Activated naive CD4-positive, alpha-beta T cell treated with anti-CD3 and anti-CD28 coated beads, Interleukin-2, amount 50 U/mL, for 24 hours (primary cell): ENCODE measurements at regions not wholly inside any gene's neighbourhood (a gene's known extent, or its start where the extent isn't known, plus 50 kb on each side); places are given as distances from the start of the nearest gene placed in this dataset.
"Not testable (repeated sequence)": the region's sequence is repeated elsewhere in the genome, so short reads cannot be mapped to it uniquely, and the experiment has no call there.

Experiments
- H3K27ac Mint-ChIP-seq: one replicate; pipeline ENCODE4 v1.8.0; 2021; ENCODE audit warnings: mild to moderate bottlenecking, mixed read lengths
- H3K27me3 Mint-ChIP-seq: one replicate; pipeline ENCODE4 v1.8.0; 2021; ENCODE audit warnings: mixed read lengths
- H3K36me3 Mint-ChIP-seq: one replicate; pipeline ENCODE4 v1.8.0; 2021; ENCODE audit warnings: mixed read lengths
- H3K4me1 Mint-ChIP-seq: one replicate; pipeline ENCODE4 v1.8.0; 2021; ENCODE audit warnings: mixed read lengths
- H3K4me3 Mint-ChIP-seq: one replicate; pipeline ENCODE4 v1.8.0; 2021; ENCODE audit warnings: mild to moderate bottlenecking, mixed read lengths
- H3K9me3 Mint-ChIP-seq: one replicate; pipeline ENCODE4 v1.8.0; 2021; ENCODE audit warnings: mixed read lengths

- not testable (repeated sequence) for H3K9me3 Mint-ChIP-seq, H3K27me3 Mint-ChIP-seq, H3K36me3 Mint-ChIP-seq, H3K27ac Mint-ChIP-seq, H3K4me3 Mint-ChIP-seq, H3K4me1 Mint-ChIP-seq
These were observed 454.3 kb upstream of the SLITRK6 start for GRCh38 chr13:86253497-86253896.

DNA sequence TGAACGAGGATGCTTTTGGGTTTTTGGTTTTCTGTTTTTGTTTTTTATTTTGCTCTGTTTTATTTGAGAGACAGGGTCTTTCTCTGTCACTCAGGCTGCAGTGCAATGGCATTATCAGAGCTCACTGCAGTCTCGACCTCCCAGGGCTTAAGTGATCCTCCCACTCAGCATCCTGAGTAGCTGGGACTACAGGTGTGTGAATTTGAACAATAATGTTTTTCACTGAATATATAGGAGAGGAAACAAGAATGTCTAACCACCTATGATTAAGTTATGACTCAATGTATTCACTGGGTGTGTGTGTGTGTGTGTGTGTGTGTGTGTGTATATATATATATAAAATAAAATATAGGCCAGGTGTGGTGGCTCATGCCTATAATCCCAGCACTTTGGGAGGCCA lies 456.6 kb upstream of the SLITRK6 start:
- H3K27me3 Mint-ChIP-seq, H3K27ac Mint-ChIP-seq, H3K9me3 Mint-ChIP-seq, H3K36me3 Mint-ChIP-seq, H3K4me3 Mint-ChIP-seq, H3K4me1 Mint-ChIP-seq: not testable (repeated sequence)

DNA sequence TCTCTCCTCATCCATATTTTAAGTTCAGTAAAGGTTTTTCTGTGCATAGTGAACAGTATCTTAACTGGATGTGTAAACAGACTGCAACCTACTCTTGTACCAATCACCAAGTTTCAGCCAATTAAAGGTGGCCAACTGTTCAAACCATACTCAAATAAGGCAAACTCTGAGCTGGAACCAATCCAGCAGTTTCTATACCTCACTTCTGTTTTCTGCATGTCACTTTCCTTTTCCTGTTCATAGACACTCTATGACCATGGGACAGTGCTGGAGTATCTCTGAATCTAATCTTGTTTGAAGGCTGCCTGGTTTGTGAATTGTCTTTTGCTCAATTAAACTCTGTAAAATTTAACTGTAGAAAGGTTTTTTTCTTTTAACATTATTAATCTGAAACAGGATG lies 470.3 kb upstream of the SLITRK6 start:
- Mint-ChIP-seq H3K4me3 (no peak overlapping the region), H3K27ac (no peak overlapping the region), H3K27me3 (no peaks in the 10 kb centered on the region), H3K4me1 (no peaks in the 10 kb centered on the region), H3K36me3 (no peaks in the 10 kb centered on the region), H3K9me3 (no peaks in the 10 kb centered on the region)

GRCh38 chr13:86282442-86282841 lies 483.2 kb upstream of the SLITRK6 start:
- H3K27ac Mint-ChIP-seq = no peak overlapping the region
- H3K4me3 Mint-ChIP-seq = no peak overlapping the region
- no peaks in the 10 kb centered on the region for H3K27me3 Mint-ChIP-seq
- peaks cover 3% of the 10 kb centered on the region for H3K9me3 Mint-ChIP-seq
- no peaks in the 10 kb centered on the region for H3K36me3 Mint-ChIP-seq
- H3K4me1 Mint-ChIP-seq = no peaks in the 10 kb centered on the region

GRCh38 chr13:86283031-86283430 lies 483.8 kb upstream of the SLITRK6 start:
- no peaks in the 10 kb centered on the region for H3K27me3 Mint-ChIP-seq
- no peak overlapping the region for H3K4me3 Mint-ChIP-seq
- H3K9me3 Mint-ChIP-seq = no peaks in the 10 kb centered on the region
- no peaks in the 10 kb centered on the region for H3K36me3 Mint-ChIP-seq
- H3K27ac Mint-ChIP-seq = no peak overlapping the region
- no peaks in the 10 kb centered on the region for H3K4me1 Mint-ChIP-seq

DNA sequence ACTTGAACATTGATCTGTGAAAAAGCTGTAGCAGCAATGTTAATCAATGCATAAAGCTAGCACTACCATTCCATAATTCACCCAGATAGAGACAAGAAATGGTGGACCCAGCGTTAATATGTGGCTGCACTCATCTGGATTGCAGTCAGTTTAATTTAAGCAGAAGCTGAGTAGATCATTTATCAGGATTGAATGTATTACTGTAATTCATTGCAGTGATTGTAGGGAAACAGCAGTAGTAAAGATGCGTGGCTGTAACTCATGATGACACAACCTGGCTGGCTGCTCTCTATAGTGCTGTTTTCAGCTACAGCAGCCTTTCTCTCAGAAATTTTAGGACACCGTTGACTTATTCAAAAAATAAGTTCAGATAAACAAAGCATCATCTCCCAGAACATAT lies 499.5 kb upstream of the SLITRK6 start:
- H3K27me3 Mint-ChIP-seq = no peaks in the 10 kb centered on the region
- no peak overlapping the region for H3K4me3 Mint-ChIP-seq
- no peak overlapping the region for H3K27ac Mint-ChIP-seq
- H3K36me3 Mint-ChIP-seq = no peaks in the 10 kb centered on the region
- peaks cover 10% of the 10 kb centered on the region for H3K9me3 Mint-ChIP-seq
- H3K4me1 Mint-ChIP-seq = no peaks in the 10 kb centered on the region

DNA sequence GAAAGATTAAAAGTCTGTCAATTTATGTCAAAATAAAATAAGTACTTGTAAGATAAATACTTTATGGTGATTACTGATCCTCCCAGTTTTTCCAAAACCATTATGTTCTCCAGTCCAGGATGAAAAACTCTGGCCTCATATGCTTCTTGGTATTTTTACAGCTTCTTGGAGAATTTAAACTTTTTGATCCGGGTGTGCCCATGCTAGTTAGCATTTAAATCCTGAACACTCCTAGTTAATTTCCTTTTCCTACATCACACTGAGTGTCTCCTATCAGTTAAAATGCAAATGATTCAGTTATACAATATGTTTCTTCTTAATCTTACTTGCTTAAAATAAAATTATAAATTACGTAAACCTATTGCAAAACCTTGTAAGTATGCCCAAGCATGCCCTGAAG lies 499.9 kb upstream of the SLITRK6 start:
- Mint-ChIP-seq H3K4me1 (no peaks in the 10 kb centered on the region), H3K4me3 (no peak overlapping the region), H3K27me3 (no peaks in the 10 kb centered on the region), H3K27ac (no peak overlapping the region), H3K9me3 (peaks cover 10% of the 10 kb centered on the region), H3K36me3 (no peaks in the 10 kb centered on the region)

DNA sequence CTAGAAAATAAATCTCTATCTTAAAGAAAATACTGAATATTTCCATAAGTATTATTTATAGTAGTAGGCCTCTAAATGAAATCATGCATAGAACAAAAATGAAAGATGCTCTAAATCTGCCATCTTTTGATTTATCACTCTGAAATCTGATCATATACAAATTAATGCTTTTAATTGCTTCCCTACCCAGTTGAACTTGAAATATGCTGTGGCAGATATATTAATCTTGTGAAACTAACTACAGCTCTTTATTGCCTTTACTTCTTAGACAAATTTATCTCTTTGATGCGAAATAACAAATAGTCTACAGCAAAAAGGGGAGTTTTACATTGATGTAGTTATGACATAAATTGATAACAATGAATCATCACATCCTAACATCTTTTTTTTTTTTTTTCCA lies 510.7 kb upstream of the SLITRK6 start:
- no peak overlapping the region for H3K4me3 Mint-ChIP-seq
- H3K27ac Mint-ChIP-seq = no peak overlapping the region
- no peaks in the 10 kb centered on the region for H3K9me3 Mint-ChIP-seq
- H3K27me3 Mint-ChIP-seq = no peaks in the 10 kb centered on the region
- no peaks in the 10 kb centered on the region for H3K4me1 Mint-ChIP-seq
- H3K36me3 Mint-ChIP-seq = no peaks in the 10 kb centered on the region

DNA sequence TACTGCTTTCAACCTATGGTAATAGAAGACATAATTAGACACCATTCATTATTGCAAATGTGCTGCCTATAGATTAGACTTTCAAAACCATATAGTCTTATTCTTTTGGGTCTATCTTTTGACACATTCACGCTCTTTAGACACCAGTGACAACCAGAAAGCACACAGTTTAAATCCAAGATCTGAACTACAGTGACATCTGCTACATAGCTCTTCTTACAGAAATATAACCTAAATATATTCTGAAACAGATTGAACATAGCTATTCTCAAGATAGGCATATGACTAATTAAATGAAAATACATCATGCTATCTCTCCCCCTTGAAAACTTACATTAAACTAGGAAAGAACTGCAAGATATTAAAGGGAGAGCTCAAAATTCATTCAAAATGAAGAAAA lies 514.2 kb upstream of the SLITRK6 start:
- no peak overlapping the region for H3K27ac Mint-ChIP-seq
- no peak overlapping the region for H3K4me3 Mint-ChIP-seq
- H3K4me1 Mint-ChIP-seq = no peaks in the 10 kb centered on the region
- H3K9me3 Mint-ChIP-seq = no peaks in the 10 kb centered on the region
- no peaks in the 10 kb centered on the region for H3K36me3 Mint-ChIP-seq
- no peaks in the 10 kb centered on the region for H3K27me3 Mint-ChIP-seq

GRCh38 chr13:86318450-86318849 lies 519.2 kb upstream of the SLITRK6 start:
- H3K27me3 Mint-ChIP-seq = no peaks in the 10 kb centered on the region
- H3K36me3 Mint-ChIP-seq = no peaks in the 10 kb centered on the region
- H3K4me3 Mint-ChIP-seq = no peak overlapping the region
- H3K9me3 Mint-ChIP-seq = no peaks in the 10 kb centered on the region
- H3K4me1 Mint-ChIP-seq = no peaks in the 10 kb centered on the region
- no peak overlapping the region for H3K27ac Mint-ChIP-seq

DNA sequence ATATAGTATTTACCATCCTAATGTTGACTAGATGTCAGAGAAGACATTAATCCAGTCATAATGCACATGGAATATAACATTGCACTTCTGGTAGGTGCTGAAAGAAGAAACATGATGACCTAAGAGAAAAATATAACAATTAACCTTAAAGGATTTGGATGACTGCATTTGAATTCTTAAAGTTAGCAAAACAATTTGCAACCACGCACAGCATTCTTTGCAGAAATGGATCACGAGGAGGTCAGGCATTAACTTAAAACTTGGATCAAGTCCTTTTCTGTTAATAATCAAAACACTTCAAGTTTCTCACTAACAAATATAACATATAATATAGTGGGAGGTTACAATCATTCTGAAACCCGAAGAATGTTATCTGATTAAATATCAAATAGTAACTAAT lies 525.0 kb upstream of the SLITRK6 start:
- no peaks in the 10 kb centered on the region for H3K4me1 Mint-ChIP-seq
- H3K9me3 Mint-ChIP-seq = peaks cover 10% of the 10 kb centered on the region
- no peaks in the 10 kb centered on the region for H3K27me3 Mint-ChIP-seq
- no peak overlapping the region for H3K27ac Mint-ChIP-seq
- no peak overlapping the region for H3K4me3 Mint-ChIP-seq
- H3K36me3 Mint-ChIP-seq = no peaks in the 10 kb centered on the region

- H3K27me3 Mint-ChIP-seq = no peaks in the 10 kb centered on the region
- no peaks in the 10 kb centered on the region for H3K4me1 Mint-ChIP-seq
- no peak overlapping the region for H3K4me3 Mint-ChIP-seq
- no peaks in the 10 kb centered on the region for H3K36me3 Mint-ChIP-seq
- no peak overlapping the region for H3K27ac Mint-ChIP-seq
- H3K9me3 Mint-ChIP-seq = no peaks in the 10 kb centered on the region
These were observed 556.1 kb upstream of the SLITRK6 start for GRCh38 chr13:86355301-86355700.

DNA sequence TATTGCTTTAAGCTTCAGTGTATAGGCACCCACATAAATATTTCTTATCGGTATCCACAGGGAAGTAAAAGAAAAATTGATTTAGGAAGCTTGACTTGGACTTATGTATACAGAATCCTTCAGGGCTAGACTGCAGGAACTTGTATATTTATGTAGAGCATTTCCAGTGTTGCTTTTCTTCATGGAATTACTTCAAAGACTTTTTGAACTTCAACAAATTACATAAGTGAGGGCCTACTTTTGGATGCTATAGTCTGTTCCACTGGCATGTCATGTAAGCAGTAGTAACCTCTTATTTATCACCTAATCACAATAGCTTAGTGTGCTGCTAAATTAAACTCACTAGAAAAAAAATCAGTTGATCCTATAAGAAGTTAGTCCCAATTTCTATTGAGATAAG lies 557.9 kb upstream of the SLITRK6 start:
- Mint-ChIP-seq H3K4me3 (no peak overlapping the region), H3K36me3 (no peaks in the 10 kb centered on the region), H3K27me3 (no peaks in the 10 kb centered on the region), H3K9me3 (no peaks in the 10 kb centered on the region), H3K4me1 (no peaks in the 10 kb centered on the region), H3K27ac (no peak overlapping the region)

GRCh38 chr13:86363749-86364148 lies 564.5 kb upstream of the SLITRK6 start:
- not testable (repeated sequence) for H3K4me3 Mint-ChIP-seq, H3K36me3 Mint-ChIP-seq, H3K4me1 Mint-ChIP-seq

GRCh38 chr13:86368924-86369323 lies 569.7 kb upstream of the SLITRK6 start:
- no peak overlapping the region for H3K4me3 Mint-ChIP-seq
- no peaks in the 10 kb centered on the region for H3K27me3 Mint-ChIP-seq
- H3K27ac Mint-ChIP-seq = no peak overlapping the region
- no peaks in the 10 kb centered on the region for H3K36me3 Mint-ChIP-seq
- H3K9me3 Mint-ChIP-seq = peaks cover 7% of the 10 kb centered on the region
- no peaks in the 10 kb centered on the region for H3K4me1 Mint-ChIP-seq

More at GRCh38 chr13:86363749-86364148, 564.5 kb upstream of the SLITRK6 start:
- H3K27me3 Mint-ChIP-seq, H3K27ac Mint-ChIP-seq, H3K9me3 Mint-ChIP-seq: not testable (repeated sequence)

DNA sequence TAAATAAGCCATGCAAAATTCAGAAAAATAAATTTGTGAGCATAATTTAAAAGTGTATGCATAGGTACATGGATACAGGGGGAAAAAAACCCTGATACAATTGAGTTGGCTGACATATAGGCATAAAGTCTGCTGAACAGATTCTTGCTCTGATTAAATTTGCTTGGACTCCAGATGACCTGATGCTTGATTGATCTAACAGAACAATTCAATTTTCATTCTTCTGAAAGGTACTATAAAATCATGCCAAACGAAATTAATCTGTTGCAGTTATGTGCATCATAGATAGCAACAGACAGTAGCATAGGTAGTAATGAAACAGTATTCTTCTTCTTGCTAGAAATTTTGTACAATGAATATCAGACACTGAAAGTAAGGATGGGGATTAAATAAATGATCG lies 578.2 kb upstream of the SLITRK6 start:
- Mint-ChIP-seq H3K27me3 (no peaks in the 10 kb centered on the region), H3K27ac (no peak overlapping the region), H3K36me3 (no peaks in the 10 kb centered on the region), H3K4me3 (no peak overlapping the region), H3K4me1 (no peaks in the 10 kb centered on the region), H3K9me3 (peaks cover 4% of the 10 kb centered on the region)

GRCh38 chr13:86378628-86379027 lies 579.4 kb upstream of the SLITRK6 start:
- Mint-ChIP-seq H3K9me3 (peaks cover 4% of the 10 kb centered on the region), H3K4me1 (no peaks in the 10 kb centered on the region), H3K36me3 (no peaks in the 10 kb centered on the region), H3K4me3 (no peak overlapping the region), H3K27me3 (no peaks in the 10 kb centered on the region), H3K27ac (no peak overlapping the region)

GRCh38 chr13:86383151-86383550 lies 583.9 kb upstream of the SLITRK6 start:
- H3K27ac Mint-ChIP-seq = no peak overlapping the region
- H3K4me3 Mint-ChIP-seq = no peak overlapping the region
- H3K36me3 Mint-ChIP-seq = no peaks in the 10 kb centered on the region
- H3K4me1 Mint-ChIP-seq = no peaks in the 10 kb centered on the region
- no peaks in the 10 kb centered on the region for H3K27me3 Mint-ChIP-seq
- no peaks in the 10 kb centered on the region for H3K9me3 Mint-ChIP-seq
